HT1080 (cell line): ENCODE measurements at regions not wholly inside any gene's neighbourhood (a gene's known extent, or its start where the extent isn't known, plus 50 kb on each side); places are given as distances from the start of the nearest gene placed in this dataset.
"Not testable (repeated sequence)": the region's sequence is repeated elsewhere in the genome, so short reads cannot be mapped to it uniquely, and the experiment has no call there.

Source experiments
- DNase-seq: peaks from one replicate; pipeline ENCODE4 v3.0.0-alpha.2; 2015; ENCODE audit warnings: low read depth

- DNase-seq, result peak; percentile 50
Observed at GRCh38 chr7:26061678-26062603, 90.1 kb upstream of the NFE2L3 start.

GRCh38 chr7:26065652-26066051, 86.3 kb upstream of the NFE2L3 start:
- DNase-seq, result no peak

GRCh38 chr7:26066736-26067135, 85.3 kb upstream of the NFE2L3 start:
- no peak for DNase-seq

- DNase-seq, result no peak
Observed at GRCh38 chr7:26070290-26070689, 81.7 kb upstream of the NFE2L3 start.

GRCh38 chr7:26071622-26072456, 80.2 kb upstream of the NFE2L3 start:
- no peak for DNase-seq

GRCh38 chr7:26073041-26073440, 79.0 kb upstream of the NFE2L3 start:
- DNase-seq, result no peak

GRCh38 chr7:26074919-26075318, 77.1 kb upstream of the NFE2L3 start:
- no peak for DNase-seq

- no peak for DNase-seq
Observed at GRCh38 chr7:26076691-26077090, 75.3 kb upstream of the NFE2L3 start.

- DNase-seq, result peak; percentile 53
Observed at GRCh38 chr7:26078437-26079336, 73.3 kb upstream of the NFE2L3 start.

GRCh38 chr7:26081638-26082037, 70.4 kb upstream of the NFE2L3 start:
- DNase-seq, result no peak

- peak; percentile 7 for DNase-seq
Observed at GRCh38 chr7:26083113-26083512, 68.9 kb upstream of the NFE2L3 start.

GRCh38 chr7:26084418-26084817, 67.6 kb upstream of the NFE2L3 start:
- DNase-seq, result no peak

GRCh38 chr7:26085771-26086170, 66.2 kb upstream of the NFE2L3 start:
- DNase-seq, result no peak

GRCh38 chr7:26087321-26088091, 64.5 kb upstream of the NFE2L3 start:
- no peak for DNase-seq

GRCh38 chr7:26089469-26089868, 62.5 kb upstream of the NFE2L3 start:
- DNase-seq, result not testable (repeated sequence)

GRCh38 chr7:26090927-26091519, 61.0 kb upstream of the NFE2L3 start:
- peak; percentile 44 for DNase-seq

- DNase-seq, result no peak
Observed at GRCh38 chr7:26091933-26092332, 60.1 kb upstream of the NFE2L3 start.

- DNase-seq, result no peak
Observed at GRCh38 chr7:26093023-26093422, 59.0 kb upstream of the NFE2L3 start.

GRCh38 chr7:26096136-26096535, 55.9 kb upstream of the NFE2L3 start:
- DNase-seq, result no peak
